Activated CD8-positive, alpha-beta T cell treated with anti-CD3 and anti-CD28 coated beads, Interleukin-2, amount 10 ng/mL, durations not matched to agents 7 days and 5 days (primary cell): ENCODE measurements at regions not wholly inside any gene's neighbourhood (a gene's known extent, or its start where the extent isn't known, plus 50 kb on each side); places are given as distances from the start of the nearest gene placed in this dataset.

Experiments
- ATAC-seq: fragments of 150-1000 bp; cut with Tn5 transposase; one replicate; pipeline ENCODE4 v1.10.0; 2021; ENCODE audit warnings: moderate library complexity
- CTCF ChIA-PET: fragments of 350-600 bp; sonication (Branson Sonifier 250); formaldehyde crosslinking; loops from one replicate; lab custom pipeline; 2021; ENCODE audit warnings: antibody characterized with exemption; lab: Charles Lee
- POLR2A ChIA-PET: fragments of 350-600 bp; sonication (Branson Sonifier 250); formaldehyde crosslinking; loops from one replicate; lab custom pipeline; 2021; ENCODE audit warnings: antibody characterized with exemption; lab: Charles Lee
- DNase-seq: peaks from one replicate; pipeline ENCODE4 v3.0.0-alpha.2; 2020
- H3K27ac Mint-ChIP-seq: one replicate; pipeline ENCODE4 v1.8.0; 2021; ENCODE audit warnings: mild to moderate bottlenecking, mixed read lengths
- H3K27me3 Mint-ChIP-seq: one replicate; pipeline ENCODE4 v1.8.0; 2021; ENCODE audit warnings: low read depth, mixed read lengths
- H3K36me3 Mint-ChIP-seq: one replicate; pipeline ENCODE4 v1.8.0; 2021; ENCODE audit warnings: low read depth, mixed read lengths
- H3K4me1 Mint-ChIP-seq: one replicate; pipeline ENCODE4 v1.8.0; 2021; ENCODE audit warnings: low read depth, mixed read lengths
- H3K4me3 Mint-ChIP-seq: one replicate; pipeline ENCODE4 v1.8.0; 2021; ENCODE audit warnings: mild to moderate bottlenecking, mixed read lengths
- H3K9me3 Mint-ChIP-seq: one replicate; pipeline ENCODE4 v1.8.0; 2022; ENCODE audit warnings: mixed read lengths; ENCODE audit not compliant: insufficient read depth

- Mint-ChIP-seq H3K4me1 (no peaks in the 10 kb centered on the region), H3K36me3 (no peaks in the 10 kb centered on the region), H3K4me3 (no peak overlapping the region), H3K27me3 (peaks cover 27% of the 10 kb centered on the region), H3K27ac (no peak overlapping the region), H3K9me3 (no peaks in the 10 kb centered on the region)
- DNase-seq (no peak), ATAC-seq (no peak)
- ChIA-PET POLR2A (no interaction called here), CTCF (no interaction called here)
These were observed 101.5 kb upstream of the OGFRL1 start for GRCh38 chr6:71187141-71187540.

GRCh38 chr6:71190809-71191208, 97.8 kb upstream of the OGFRL1 start:
- Mint-ChIP-seq H3K27me3 (peaks cover 10% of the 10 kb centered on the region), H3K4me1 (no peaks in the 10 kb centered on the region), H3K36me3 (no peaks in the 10 kb centered on the region), H3K9me3 (no peaks in the 10 kb centered on the region), H3K27ac (no peak overlapping the region), H3K4me3 (no peak overlapping the region)
- ATAC-seq (no peak), DNase-seq (no peak)
- ChIA-PET POLR2A (interaction anchor here (0.5 kb wide), 1 partner anchor 59 kb away, joined by 3 read pairs; no protein-coding TSS in a partner anchor), CTCF (interaction anchor here (0.7 to 2.2 kb wide), 5 partner anchors 120 to 194 kb away, joined by 3 to 20 read pairs (median 4); no protein-coding TSS in a partner anchor)

GRCh38 chr6:71194724-71195123, 93.9 kb upstream of the OGFRL1 start:
- Mint-ChIP-seq H3K4me1 (no peaks in the 10 kb centered on the region), H3K27ac (no peak overlapping the region), H3K4me3 (no peak overlapping the region), H3K9me3 (no peaks in the 10 kb centered on the region), H3K36me3 (no peaks in the 10 kb centered on the region), H3K27me3 (peaks cover 3% of the 10 kb centered on the region)
- CTCF ChIA-PET: no interaction called here
- DNase-seq (no peak), ATAC-seq (no peak)
- POLR2A ChIA-PET: no interaction called here

- POLR2A ChIA-PET: no interaction called here
- CTCF ChIA-PET: no interaction called here
- no peak for ATAC-seq
- H3K27me3 Mint-ChIP-seq: no peaks in the 10 kb centered on the region
- no peaks in the 10 kb centered on the region for H3K9me3 Mint-ChIP-seq
- DNase-seq: no peak
- H3K36me3 Mint-ChIP-seq: no peaks in the 10 kb centered on the region
- no peaks in the 10 kb centered on the region for H3K4me1 Mint-ChIP-seq
- H3K27ac Mint-ChIP-seq: no peak overlapping the region
- no peak overlapping the region for H3K4me3 Mint-ChIP-seq
These were observed 91.3 kb upstream of the OGFRL1 start for GRCh38 chr6:71197267-71197666.

GRCh38 chr6:71197780-71198179, 90.8 kb upstream of the OGFRL1 start:
- H3K9me3 Mint-ChIP-seq: no peaks in the 10 kb centered on the region
- no peak overlapping the region for H3K4me3 Mint-ChIP-seq
- H3K27ac Mint-ChIP-seq: no peak overlapping the region

GRCh38 chr6:71198908-71199307, 89.7 kb upstream of the OGFRL1 start:
- Mint-ChIP-seq H3K27me3 (no peaks in the 10 kb centered on the region), H3K27ac (no peak overlapping the region), H3K4me1 (no peaks in the 10 kb centered on the region), H3K4me3 (no peak overlapping the region), H3K36me3 (no peaks in the 10 kb centered on the region), H3K9me3 (no peaks in the 10 kb centered on the region)
- CTCF ChIA-PET: no interaction called here
- POLR2A ChIA-PET: interaction anchor here (1.0 kb wide), 1 partner anchor 89 kb away, joined by 3 read pairs; no protein-coding TSS in a partner anchor
- no peak for ATAC-seq
- DNase-seq: no peak

More at GRCh38 chr6:71197780-71198179, 90.8 kb upstream of the OGFRL1 start:
- no peaks in the 10 kb centered on the region for H3K27me3 Mint-ChIP-seq
- ATAC-seq (no peak), DNase-seq (no peak)
- H3K4me1 Mint-ChIP-seq: no peaks in the 10 kb centered on the region
- POLR2A ChIA-PET: no interaction called here
- no peaks in the 10 kb centered on the region for H3K36me3 Mint-ChIP-seq
- CTCF ChIA-PET: no interaction called here

- ATAC-seq: no peak
- ChIA-PET POLR2A (no interaction called here), CTCF (interaction anchor here (0.7 kb wide), 1 partner anchor 143 kb away, joined by 3 read pairs; no protein-coding TSS in a partner anchor)
- Mint-ChIP-seq H3K27ac (no peak overlapping the region), H3K9me3 (no peaks in the 10 kb centered on the region), H3K4me1 (no peaks in the 10 kb centered on the region), H3K36me3 (no peaks in the 10 kb centered on the region), H3K27me3 (no peaks in the 10 kb centered on the region), H3K4me3 (no peak overlapping the region)
- DNase-seq: no peak
These were observed 88.9 kb upstream of the OGFRL1 start for GRCh38 chr6:71199736-71200135.

- ChIA-PET CTCF (no interaction called here), POLR2A (no interaction called here)
- Mint-ChIP-seq H3K4me3 (no peak overlapping the region), H3K27ac (no peak overlapping the region), H3K9me3 (no peaks in the 10 kb centered on the region), H3K36me3 (no peaks in the 10 kb centered on the region), H3K4me1 (no peaks in the 10 kb centered on the region), H3K27me3 (peaks cover under 1% of the 10 kb centered on the region)
- DNase-seq (no peak), ATAC-seq (no peak)
These were observed 85.4 kb upstream of the OGFRL1 start for GRCh38 chr6:71203206-71203605.

GRCh38 chr6:71204741-71205140, 83.9 kb upstream of the OGFRL1 start:
- POLR2A ChIA-PET: no interaction called here
- Mint-ChIP-seq H3K27me3 (peaks cover 3% of the 10 kb centered on the region), H3K9me3 (no peaks in the 10 kb centered on the region), H3K36me3 (no peaks in the 10 kb centered on the region), H3K27ac (no peak overlapping the region), H3K4me3 (no peak overlapping the region), H3K4me1 (no peaks in the 10 kb centered on the region)
- DNase-seq (no peak), ATAC-seq (no peak)
- CTCF ChIA-PET: no interaction called here

GRCh38 chr6:71205336-71205956, 83.2 kb upstream of the OGFRL1 start:
- ChIA-PET CTCF (no interaction called here), POLR2A (no interaction called here)
- Mint-ChIP-seq H3K4me1 (no peaks in the 10 kb centered on the region), H3K9me3 (no peaks in the 10 kb centered on the region), H3K36me3 (no peaks in the 10 kb centered on the region), H3K27ac (no peak overlapping the region), H3K27me3 (peaks cover 3% of the 10 kb centered on the region), H3K4me3 (no peak overlapping the region)
- ATAC-seq (no peak), DNase-seq (no peak)

- no peak for ATAC-seq
These were observed 82.5 kb upstream of the OGFRL1 start for GRCh38 chr6:71206089-71206488.

GRCh38 chr6:71209206-71209605, 79.4 kb upstream of the OGFRL1 start:
- CTCF ChIA-PET: no interaction called here
- Mint-ChIP-seq H3K27ac (no peak overlapping the region), H3K4me1 (no peaks in the 10 kb centered on the region), H3K36me3 (no peaks in the 10 kb centered on the region), H3K4me3 (no peak overlapping the region), H3K9me3 (no peaks in the 10 kb centered on the region), H3K27me3 (peaks cover 7% of the 10 kb centered on the region)
- DNase-seq: no peak
- no peak for ATAC-seq
- POLR2A ChIA-PET: no interaction called here

More at GRCh38 chr6:71206089-71206488, 82.5 kb upstream of the OGFRL1 start:
- Mint-ChIP-seq H3K27ac (no peak overlapping the region), H3K27me3 (peaks cover 4% of the 10 kb centered on the region), H3K9me3 (no peaks in the 10 kb centered on the region), H3K4me1 (no peaks in the 10 kb centered on the region), H3K4me3 (no peak overlapping the region), H3K36me3 (no peaks in the 10 kb centered on the region)
- no peak for DNase-seq
- POLR2A ChIA-PET: no interaction called here
- CTCF ChIA-PET: no interaction called here

- Mint-ChIP-seq H3K9me3 (no peaks in the 10 kb centered on the region), H3K27ac (no peak overlapping the region), H3K4me1 (no peaks in the 10 kb centered on the region), H3K4me3 (no peak overlapping the region), H3K36me3 (no peaks in the 10 kb centered on the region), H3K27me3 (peaks cover 7% of the 10 kb centered on the region)
- CTCF ChIA-PET: no interaction called here
- ATAC-seq (no peak), DNase-seq (no peak)
- POLR2A ChIA-PET: no interaction called here
These were observed 79.0 kb upstream of the OGFRL1 start for GRCh38 chr6:71209626-71210025.
